NCI-H187 (cell line): ENCODE measurements at regions not wholly inside any gene's neighbourhood (a gene's known extent, or its start where the extent isn't known, plus 50 kb on each side); places are given as distances from the start of the nearest gene placed in this dataset.

Experiments used
- DNase-seq, 2 experiments: peaks; one replicate each; lab custom pipeline; 2025; lab: John Stamatoyannopoulos, UW

- DNase-seq = no peak
Observed at GRCh38 chr12:126191031-126191891, 1126.0 kb downstream of the AACS start.

DNA sequence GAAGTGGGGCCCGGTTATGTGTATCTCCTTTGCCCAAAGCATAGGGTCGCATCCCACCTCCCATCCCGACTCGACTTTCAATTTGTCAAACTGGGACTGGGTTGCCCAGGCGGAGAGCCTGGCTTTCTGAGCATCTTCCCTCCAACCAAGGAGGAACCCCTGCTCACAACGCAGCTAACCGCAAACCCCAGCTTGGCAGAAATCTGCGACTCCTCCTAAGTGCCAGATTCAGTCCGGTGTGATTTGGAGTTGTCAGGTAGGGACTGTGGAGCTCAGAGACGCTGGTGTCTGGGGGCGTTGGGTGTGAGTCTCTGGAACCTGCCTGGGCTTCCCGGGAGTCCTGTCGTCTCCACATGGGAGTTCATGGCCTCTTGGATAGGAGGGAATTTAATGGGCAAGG, 1126.7 kb downstream of the AACS start:
- no peak for DNase-seq

GRCh38 chr12:126193190-126193589, 1128.0 kb downstream of the AACS start:
- DNase-seq = no peak

DNA sequence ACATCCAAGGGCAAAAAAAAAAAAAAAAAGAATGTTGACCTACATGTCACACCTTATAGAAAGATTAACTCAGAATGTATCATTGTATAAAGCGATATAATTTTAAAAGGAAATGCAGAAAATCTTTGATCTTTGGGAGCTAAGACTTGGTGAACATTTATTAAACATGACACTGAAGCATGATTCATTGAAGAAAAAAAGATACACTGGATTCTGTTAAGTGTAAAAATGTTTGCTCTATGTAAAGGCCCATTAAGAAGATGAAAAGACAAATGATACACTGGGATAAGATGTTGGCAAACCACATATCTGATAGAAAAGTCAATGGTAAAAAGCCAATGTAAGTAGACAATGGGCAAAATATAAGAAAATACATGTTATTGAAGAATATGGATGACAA, 1131.0 kb downstream of the AACS start:
- DNase-seq = no peak

DNA sequence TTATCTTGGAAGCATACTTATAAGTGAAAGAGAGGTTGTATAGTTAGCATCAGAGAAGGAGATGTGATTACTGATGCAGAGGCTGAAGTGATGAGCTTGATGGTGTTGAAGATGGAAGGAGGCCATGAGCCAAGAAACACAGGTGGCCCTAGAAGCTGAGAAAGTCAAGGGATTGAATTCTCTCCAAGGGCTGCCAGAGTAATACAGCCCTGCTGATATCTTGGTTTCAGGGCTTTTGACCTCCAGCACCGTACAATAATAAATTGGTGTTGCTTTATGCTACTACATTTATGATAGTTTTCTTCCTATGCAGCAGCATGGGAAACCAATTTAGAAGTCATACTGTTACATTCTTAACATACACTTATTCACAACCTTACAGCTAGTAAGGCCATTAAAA, 1133.3 kb downstream of the AACS start:
- no peak for DNase-seq

- no peak for DNase-seq
Observed at GRCh38 chr12:126198966-126199692, 1133.9 kb downstream of the AACS start.

DNA sequence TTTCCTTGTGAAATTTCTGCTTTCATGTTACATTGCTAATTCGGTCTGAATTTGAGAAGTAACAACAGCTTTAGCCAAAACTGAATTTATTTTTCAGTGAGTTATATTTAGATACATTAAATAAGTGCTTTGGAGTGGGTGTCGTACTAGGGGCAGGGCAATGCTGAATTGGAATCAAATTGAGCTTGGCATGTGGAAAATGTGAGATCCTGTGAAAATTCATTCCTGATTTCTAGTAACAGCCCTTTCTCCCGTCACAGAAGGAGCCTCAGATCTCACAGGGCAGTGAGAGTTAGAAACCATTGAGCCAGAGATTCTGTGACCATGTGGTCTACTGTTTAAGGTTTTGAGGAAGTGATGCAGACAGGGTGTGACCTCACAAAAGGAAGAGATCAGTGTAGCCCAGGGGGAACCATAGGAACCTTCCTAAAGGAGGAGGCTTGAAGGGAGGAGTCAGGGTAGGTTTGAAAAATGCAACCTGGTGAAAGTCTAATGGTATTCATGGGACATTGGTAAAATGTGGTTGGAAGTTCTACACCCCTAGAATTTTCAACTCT, 1136.8 kb downstream of the AACS start:
- DNase-seq = no peak

DNA sequence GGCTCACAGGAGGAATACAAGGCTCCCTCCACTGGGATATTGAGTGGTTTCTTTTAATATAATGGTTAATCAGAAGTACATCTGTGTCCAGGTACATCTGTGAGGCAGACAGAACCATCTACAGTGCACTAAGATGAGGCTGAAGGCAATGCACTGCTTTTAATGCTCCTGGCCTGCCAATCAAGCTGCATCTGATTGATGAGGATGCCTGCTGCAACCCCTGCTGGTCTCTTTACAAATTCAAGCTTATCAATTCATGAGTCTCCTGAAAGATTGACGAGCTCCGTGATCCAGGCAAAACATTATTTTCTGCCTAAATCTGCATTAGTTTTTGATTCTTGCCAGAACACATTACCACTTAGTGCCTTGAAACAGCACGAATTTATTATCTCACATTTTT, 1139.1 kb downstream of the AACS start:
- no peak for DNase-seq

- no peak for DNase-seq
Observed at GRCh38 chr12:126210026-126210425, 1144.8 kb downstream of the AACS start.

DNA sequence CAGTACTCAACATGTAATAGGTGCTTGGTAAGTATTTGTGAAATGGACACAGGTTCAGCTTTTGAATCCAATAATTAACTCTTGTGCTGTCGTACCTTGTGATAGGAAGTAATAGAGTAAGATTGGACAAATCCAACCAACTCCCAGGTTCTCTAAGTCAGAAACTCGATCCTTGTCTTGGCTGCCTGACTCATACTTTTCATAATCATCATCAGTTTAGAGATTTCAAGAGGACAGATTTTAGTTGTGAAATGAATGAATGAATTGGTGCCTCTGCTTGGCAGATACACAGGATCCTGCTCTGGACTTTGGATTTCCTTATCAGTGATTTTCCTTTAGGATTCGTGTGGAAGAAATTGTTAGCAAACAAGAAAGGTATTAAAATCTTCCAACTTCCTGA, 1145.2 kb downstream of the AACS start:
- DNase-seq = no peak

- DNase-seq = no peak
Observed at GRCh38 chr12:126212824-126213223, 1147.6 kb downstream of the AACS start.

DNA sequence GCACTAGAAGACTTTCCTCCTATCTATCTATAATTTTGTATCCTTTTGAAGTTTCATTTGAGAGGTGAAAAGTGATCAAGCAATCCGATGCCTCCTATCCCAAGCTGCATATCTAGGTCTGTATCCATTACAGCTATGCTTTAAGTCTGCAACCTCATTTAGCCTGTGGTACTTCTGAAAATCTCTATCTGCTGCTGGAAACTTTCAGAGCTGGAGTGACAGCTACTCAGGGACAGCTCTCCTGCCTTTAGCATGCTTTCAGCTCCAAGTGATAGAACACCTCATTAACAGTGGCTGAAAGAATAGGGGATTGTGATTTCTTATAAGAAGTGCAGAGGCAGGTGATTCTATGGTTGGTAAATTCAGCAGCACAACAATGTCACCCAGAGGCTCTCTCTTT, 1153.5 kb downstream of the AACS start:
- DNase-seq = no peak

- DNase-seq = no peak
Observed at GRCh38 chr12:126219139-126219538, 1153.9 kb downstream of the AACS start.

DNA sequence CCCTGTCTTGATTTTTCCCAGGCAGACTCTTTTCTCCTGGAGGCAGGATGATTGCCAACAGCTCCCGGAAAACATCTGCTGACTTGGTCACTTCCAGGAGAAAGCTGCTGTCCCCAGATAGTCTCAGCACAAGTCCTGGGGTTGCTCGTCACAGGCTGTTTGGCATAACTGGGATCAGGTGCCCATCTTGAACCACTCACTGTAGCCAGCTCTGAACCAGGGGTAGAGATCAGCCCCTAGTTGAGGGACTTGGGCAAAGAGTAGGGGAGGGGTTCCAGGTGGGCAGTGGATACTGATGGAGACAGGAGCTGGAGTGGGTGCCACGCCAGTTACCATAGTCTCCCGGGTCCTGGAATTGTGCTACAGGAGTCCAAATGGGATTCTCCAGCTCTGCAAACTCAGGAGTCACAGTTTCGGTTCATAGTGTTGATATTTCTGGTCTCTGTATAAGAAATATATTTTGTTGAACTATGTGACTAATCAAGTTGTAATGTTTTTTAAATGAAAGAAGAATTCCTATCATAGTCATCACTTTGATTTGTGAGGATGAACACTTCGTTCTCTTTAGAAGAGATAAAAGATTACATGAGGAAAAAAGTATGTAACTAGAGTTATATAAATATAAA, 1154.5 kb downstream of the AACS start:
- no peak for DNase-seq

DNA sequence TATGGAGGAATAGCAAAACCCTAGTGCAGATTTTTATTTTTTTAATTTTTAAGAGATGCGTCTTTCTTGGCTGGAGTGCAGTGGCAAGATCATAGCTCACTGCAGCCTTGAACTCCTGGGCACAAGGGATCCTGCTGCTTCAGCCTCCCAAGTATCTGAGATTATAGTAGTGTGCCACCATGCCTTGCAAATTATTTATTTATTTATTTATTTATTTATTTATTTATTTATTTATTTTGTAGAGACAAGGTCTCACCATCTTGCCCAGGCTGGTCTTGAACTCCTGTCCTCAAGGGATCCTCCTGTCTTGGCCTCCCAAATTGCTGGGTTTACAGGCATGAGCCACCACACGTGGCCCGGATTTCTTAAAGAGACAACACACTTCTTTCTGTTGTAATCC, 1158.8 kb downstream of the AACS start:
- DNase-seq = no peak

DNA sequence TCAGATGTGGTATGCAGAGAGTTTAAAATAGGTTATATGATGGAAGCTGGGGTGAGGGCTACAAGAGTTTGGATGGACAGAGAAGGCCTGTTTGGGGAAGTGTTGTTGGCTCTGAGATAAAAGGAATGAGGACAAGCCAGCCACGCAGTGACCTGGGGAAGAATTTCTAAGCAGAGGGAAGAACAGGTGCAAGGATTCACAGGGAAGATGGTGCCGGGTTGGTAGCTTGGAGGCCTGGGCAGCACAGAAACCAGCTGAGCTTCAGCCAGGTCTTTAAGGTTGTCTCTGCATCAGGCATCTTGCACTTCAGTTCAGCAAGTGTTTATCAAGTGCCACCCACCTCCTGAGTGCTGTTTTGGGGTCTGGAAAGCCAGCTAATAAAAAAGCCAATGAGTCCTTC, 1163.7 kb downstream of the AACS start:
- no peak for DNase-seq

- no peak for DNase-seq
Observed at GRCh38 chr12:126232711-126233110, 1167.5 kb downstream of the AACS start.

- DNase-seq = no peak
Observed at GRCh38 chr12:126233625-126234024, 1168.4 kb downstream of the AACS start.

DNA sequence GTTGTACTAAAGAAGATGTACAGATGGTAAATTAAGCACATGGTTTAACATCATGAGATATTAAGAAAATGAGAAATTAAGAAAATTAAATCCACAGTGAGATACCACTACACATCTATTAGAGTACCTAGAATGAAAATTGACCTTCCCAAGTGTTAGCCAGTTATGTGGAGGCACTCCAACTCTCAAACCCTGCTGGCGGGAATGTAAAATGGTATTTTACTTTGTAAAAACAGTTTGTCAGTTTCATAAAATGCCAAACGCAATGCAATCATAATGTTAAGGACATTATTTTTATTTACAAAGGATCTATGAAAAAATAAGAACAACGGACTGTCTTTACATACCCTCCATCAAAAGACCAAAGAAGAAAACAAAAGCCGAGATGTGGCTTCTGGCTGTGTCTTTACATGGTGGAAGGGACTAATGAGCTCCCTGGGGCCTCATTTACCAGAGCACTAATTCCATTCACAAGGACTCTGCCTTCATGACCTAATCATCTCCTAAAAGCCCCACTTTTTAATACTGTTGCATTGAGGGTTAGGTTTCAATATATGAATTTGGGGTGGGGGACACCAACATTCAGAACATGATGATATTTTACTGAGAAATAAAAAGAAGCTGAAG, 1178.7 kb downstream of the AACS start:
- DNase-seq = no peak

DNA sequence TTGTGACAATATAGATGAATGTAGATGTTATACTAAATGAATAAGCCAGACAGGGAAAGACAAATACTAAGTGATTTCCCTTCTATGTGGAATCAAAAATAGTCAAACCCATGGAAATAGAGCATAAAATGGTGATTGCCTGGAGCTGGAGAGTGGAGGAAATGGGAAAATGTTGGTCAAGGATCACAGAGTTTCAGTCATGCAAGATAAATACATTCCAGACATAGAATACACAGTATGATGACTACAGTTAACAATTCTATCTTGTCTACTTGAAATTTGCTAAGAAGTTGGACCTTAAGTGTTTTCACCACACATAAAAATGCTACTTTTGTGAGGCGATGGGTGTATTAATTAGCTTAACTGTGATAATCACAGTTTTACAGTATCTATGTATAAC, 1182.7 kb downstream of the AACS start:
- no peak for DNase-seq

- no peak for DNase-seq
Observed at GRCh38 chr12:126248871-126249403, 1183.7 kb downstream of the AACS start.

DNA sequence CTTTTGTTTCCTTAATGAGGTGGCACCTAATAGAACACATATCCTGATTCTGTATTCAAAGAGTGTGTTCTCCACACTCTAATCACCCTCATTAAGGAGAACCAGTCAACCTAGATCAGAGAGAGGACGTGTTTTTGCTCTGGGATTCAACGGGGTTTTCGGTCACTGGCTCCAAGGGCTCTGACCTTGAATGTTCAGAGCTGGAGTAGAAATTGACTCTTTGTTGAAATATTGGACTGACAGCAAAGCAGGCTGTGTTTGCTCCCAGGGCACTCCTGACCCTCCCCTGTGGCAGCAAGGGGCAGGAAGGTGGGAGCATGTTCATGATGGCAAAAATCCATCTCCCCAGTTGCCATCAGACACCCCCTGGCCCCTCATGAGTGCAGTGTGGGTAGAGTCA, 1193.0 kb downstream of the AACS start:
- no peak for DNase-seq
